Transverse colon (tissue), 4 donors: ENCODE measurements at regions not wholly inside any gene's neighbourhood (a gene's known extent, or its start where the extent isn't known, plus 50 kb on each side); places are given as distances from the start of the nearest gene placed in this dataset.

ENCODE experiments used
- DNase-seq: peaks from one replicate; pipeline ENCODE4 v3.0.0-alpha.2; 2019
- H3K27ac ChIP-seq, 4 donors: fragments of 200-600 bp; sonication (generic); 2 replicates each; pipeline ENCODE4 v1.5.1; 2016 to 2018; ENCODE audit warnings: inconsistent platforms in 4 of 4
- H3K27me3 ChIP-seq: fragments of 200-600 bp; sonication (generic); 2 replicates; pipeline ENCODE4 v1.5.1; 2017; ENCODE audit warnings: inconsistent platforms
- H3K36me3 ChIP-seq, 4 donors: fragments of 200-600 bp; sonication (generic); 2 replicates each; pipeline ENCODE4 v1.5.1; 2017 to 2019; ENCODE audit warnings: inconsistent platforms in 4 of 4
- H3K4me1 ChIP-seq, 4 donors: fragments of 200-600 bp; sonication (generic); 2 replicates each; pipeline ENCODE4 v1.5.1; 2017 to 2020; ENCODE audit warnings: inconsistent platforms in 4 of 4
- H3K4me3 ChIP-seq, 4 donors: fragments of 200-600 bp; sonication (generic); 1 replicate in 1 of 4; 2 replicates in 3 of 4; pipeline versions ENCODE4 v1.5.1 to v1.6.1; 2017 to 2019; ENCODE audit warnings: inconsistent platforms in 4 of 4
- H3K9me3 ChIP-seq, 2 donors: fragments of 200-600 bp; sonication (generic); 2 replicates each; pipeline ENCODE4 v1.5.1; 2017 to 2019; ENCODE audit warnings: inconsistent platforms in 2 of 2
- CTCF ChIP-seq, 5 experiments: fragments of 200-600 bp in 3 of 5; fragments of 450-650 bp in 2 of 5; sonication (generic) in 3 of 5; IDR thresholded peaks; 1 replicate in 2 of 5; 2 replicates in 3 of 5; pipeline ENCODE4 v1.5.1; 2016 to 2017; ENCODE audit warnings: antibody characterized with exemption in 5 of 5, inconsistent platforms in 3 of 5, mild to moderate bottlenecking in 2 of 5, moderate library complexity in 1 of 5
- EP300 ChIP-seq: sonication (generic); formaldehyde crosslinking; IDR thresholded peaks from one replicate; pipeline ENCODE4 v1.6.1; 2017; ENCODE audit warnings: antibody characterized with exemption, low read depth
- POLR2A ChIP-seq: fragments of 450-650 bp; IDR thresholded peaks from one replicate; pipeline ENCODE4 v1.6.1; 2016; ENCODE audit warnings: antibody characterized with exemption, mild to moderate bottlenecking, moderate library complexity
- POLR2AphosphoS5 ChIP-seq, 3 donors: sonication (generic); formaldehyde crosslinking; IDR thresholded peaks; one replicate each; pipeline ENCODE4 v1.6.1; 2016; ENCODE audit warnings: antibody characterized with exemption in 3 of 3
- WGBS, 2 donors: methylation state at CpG; one replicate each; pipeline ENCODE4 v1.1.5; 2018; ENCODE audit warnings: low coverage in 1 of 2; 5-methylcytosine and 5-hydroxymethylcytosine counted together
- in situ Hi-C, 4 donors: fragments of 200-750 bp; cut with MboI; loops; one replicate each; pipeline versions ENCODE4 v1.15.0 to v1.15.1; 2017; ENCODE audit warnings: low sequenced_read_pairs in 3 of 4, low pct_ligation_motif_present in 1 of 4, low pct_unique_long_range_greater_than_20kb in 1 of 4
- intact Hi-C: fragments of 100-400 bp; cut with DNase I; formaldehyde crosslinking; loops from one replicate; pipeline ENCODE4 v1.15.1; 2023; ENCODE audit warnings: low total_unique reads

GRCh38 chr2:19439081-19439480 is 80.7 kb upstream of the OSR1 start:
- H3K27me3 ChIP-seq, result no peaks in the 10 kb centered on the region
- no peaks in the 10 kb centered on the region for H3K36me3 ChIP-seq
- 71 to 75% methylated on average over 2 of the region's 2 CpGs for WGBS, 2 donors
- H3K4me1 ChIP-seq, result no peaks in the 10 kb centered on the region
- intact Hi-C loops, result no loop called here
- no peaks in the 10 kb centered on the region for H3K9me3 ChIP-seq
- DNase-seq, result no peak
- TF ChIP-seq POLR2AphosphoS5 (IDR thresholded peaks at IDR 0.05) (no peak), EP300 (no peak), CTCF (IDR thresholded peaks at IDR 0.05) (no peak), POLR2A (no peak)
- H3K27ac ChIP-seq, result no peak overlapping the region
- in situ Hi-C loops, result no loop called here
- no peak overlapping the region for H3K4me3 ChIP-seq

- TF ChIP-seq CTCF (IDR thresholded peaks at IDR 0.05) (no peak), POLR2AphosphoS5 (IDR thresholded peaks at IDR 0.05) (no peak), POLR2A (no peak), EP300 (no peak)
- H3K4me1 ChIP-seq, result no peaks in the 10 kb centered on the region
- intact Hi-C loops (no loop called here), in situ Hi-C loops (no loop called here)
- no peak overlapping the region for H3K4me3 ChIP-seq
- H3K36me3 ChIP-seq, result no peaks in the 10 kb centered on the region
- H3K9me3 ChIP-seq, result no peaks in the 10 kb centered on the region
- H3K27ac ChIP-seq, result no peak overlapping the region
- WGBS, 2 donors, result 0% methylated on average over 1 of the region's 1 CpG
- no peaks in the 10 kb centered on the region for H3K27me3 ChIP-seq
- no peak for DNase-seq
Measured at GRCh38 chr2:19435815-19436214, 77.4 kb upstream of the OSR1 start.

GRCh38 chr2:19434413-19434812 is 76.0 kb upstream of the OSR1 start:
- in situ Hi-C loops, result no loop called here
- no peak overlapping the region for H3K27ac ChIP-seq
- no peak overlapping the region for H3K4me3 ChIP-seq
- no peaks in the 10 kb centered on the region for H3K36me3 ChIP-seq
- H3K4me1 ChIP-seq, result no peaks in the 10 kb centered on the region
- no peaks in the 10 kb centered on the region for H3K9me3 ChIP-seq
- TF ChIP-seq CTCF (IDR thresholded peaks at IDR 0.05) (no peak), EP300 (no peak), POLR2A (no peak), POLR2AphosphoS5 (IDR thresholded peaks at IDR 0.05) (no peak)
- H3K27me3 ChIP-seq, result no peaks in the 10 kb centered on the region
- intact Hi-C loops, result no loop called here
- no peak for DNase-seq

GRCh38 chr2:19426941-19427340 is 68.5 kb upstream of the OSR1 start:
- no peak overlapping the region for H3K27ac ChIP-seq
- intact Hi-C loops, result no loop called here
- 95 to 97% methylated on average over 6 of the region's 6 CpGs for WGBS, 2 donors
- H3K9me3 ChIP-seq, result no peaks in the 10 kb centered on the region
- no peak for DNase-seq
- no peaks in the 10 kb centered on the region for H3K27me3 ChIP-seq
- TF ChIP-seq POLR2A (no peak), EP300 (no peak), POLR2AphosphoS5 (IDR thresholded peaks at IDR 0.05) (no peak), CTCF (IDR thresholded peaks at IDR 0.05) (no peak)
- in situ Hi-C loops, result no loop called here
- H3K4me3 ChIP-seq, result no peak overlapping the region
- H3K36me3 ChIP-seq, result no peaks in the 10 kb centered on the region
- no peaks in the 10 kb centered on the region for H3K4me1 ChIP-seq
